Right ventricle myocardium superior (tissue), 1 donor: ENCODE measurements at regions not wholly inside any gene's neighbourhood (a gene's known extent, or its start where the extent isn't known, plus 50 kb on each side); places are given as distances from the start of the nearest gene placed in this dataset.

ENCODE experiments used
- ATAC-seq: fragments of 200-7000 bp; cut with Tn5 transposase; one replicate; pipeline ENCODE4 v1.9.1; 2020; ENCODE audit warnings: mild to moderate bottlenecking; ENCODE audit not compliant: poor library complexity
- DNase-seq: peaks from one replicate; pipeline ENCODE4 v3.0.0-alpha.2; 2020
- intact Hi-C: fragments of 100-400 bp; cut with DNase I; formaldehyde crosslinking; loops from one replicate; pipeline ENCODE4 v1.11.2; 2022
- donor health status: DM: no; HTN: yes; CAD: no; lungs with severe emphysema.

DNA sequence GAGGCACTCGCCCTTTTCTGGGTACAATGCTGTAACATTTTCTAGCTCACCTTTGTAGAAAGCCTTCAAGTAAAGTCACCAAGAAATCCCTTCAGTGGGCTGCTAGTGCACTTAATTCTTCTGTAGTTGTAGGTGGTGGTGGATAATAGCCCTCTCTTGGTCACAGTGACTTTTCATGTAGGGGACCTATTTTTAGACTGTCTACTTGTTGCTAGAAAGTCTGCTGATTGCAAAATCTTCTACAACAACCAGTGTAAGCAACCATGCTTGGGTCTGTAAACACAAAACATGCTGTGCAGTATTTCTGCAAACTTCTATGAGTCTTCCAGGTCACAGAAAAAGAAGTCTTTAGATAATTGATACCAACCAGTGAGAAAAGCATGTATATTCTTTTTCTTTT lies 55.6 kb downstream of the PBDC1 start:
- intact Hi-C loops = no loop called here
- no peak for ATAC-seq
- DNase-seq = no peak

DNA sequence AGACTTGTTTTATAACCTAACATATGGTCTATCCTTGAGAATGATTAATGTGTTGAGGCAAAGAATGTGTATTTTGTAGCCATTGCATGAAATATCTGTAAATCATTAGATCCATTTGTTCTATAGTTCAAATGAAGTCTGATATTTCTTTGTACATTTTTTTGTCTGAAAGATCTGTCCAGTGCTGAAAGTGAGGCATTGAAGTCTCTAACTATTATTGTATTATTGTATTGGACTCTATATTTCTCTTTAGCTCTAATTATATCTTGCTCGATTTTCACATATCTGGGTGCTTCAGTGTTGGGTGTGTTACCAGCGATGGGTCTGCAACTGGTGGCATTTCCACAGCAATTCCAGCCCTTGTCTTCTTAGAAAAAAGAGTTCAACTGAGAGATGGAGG lies 76.0 kb downstream of the PBDC1 start:
- ATAC-seq = no peak
- DNase-seq = no peak
- intact Hi-C loops = no loop called here

DNA sequence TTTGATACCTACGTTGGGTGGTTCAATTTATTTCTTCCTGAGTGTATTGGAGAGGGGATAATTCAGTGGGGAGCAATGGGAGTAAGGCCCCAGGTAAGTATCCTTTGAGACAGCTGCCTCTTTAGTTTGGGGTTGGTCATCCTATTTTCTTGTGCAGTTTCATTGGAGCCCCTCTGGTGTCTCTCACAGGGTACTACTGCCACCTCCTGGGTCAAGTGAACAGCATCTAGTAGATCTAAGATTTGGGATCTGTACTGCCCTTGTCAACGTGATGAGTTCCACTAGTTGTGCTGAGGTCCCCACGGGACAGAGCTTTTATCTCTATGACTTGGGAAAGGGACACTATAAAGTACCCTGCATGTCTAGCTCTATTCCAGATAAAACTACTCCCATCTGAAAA lies 80.6 kb downstream of the PBDC1 start:
- intact Hi-C loops = no loop called here
- ATAC-seq (peak; percentile 55), DNase-seq (no peak)

DNA sequence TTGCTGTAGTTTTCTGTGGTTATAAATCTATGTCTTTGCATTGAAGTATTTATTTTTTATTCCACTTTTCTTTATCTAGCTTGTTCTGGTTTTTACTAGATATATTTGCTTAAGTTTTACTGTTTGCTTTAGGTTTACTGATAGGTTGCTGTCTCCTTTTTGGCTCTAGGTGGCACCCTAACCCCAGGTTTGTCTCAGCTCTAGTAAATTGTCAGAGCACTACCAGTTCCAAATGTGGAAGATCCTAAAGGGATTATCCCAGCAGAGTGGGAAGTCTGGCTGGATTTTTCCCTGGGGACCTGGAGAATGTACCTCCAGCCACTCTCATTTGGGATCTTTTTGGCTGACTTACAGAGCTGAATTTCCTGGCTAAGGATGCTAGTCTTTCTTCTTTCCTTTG lies 106.1 kb downstream of the PBDC1 start:
- intact Hi-C loops = no loop called here
- ATAC-seq = no peak
- DNase-seq = no peak
